22Rv1 (cell line): ENCODE measurements at regions not wholly inside any gene's neighbourhood (a gene's known extent, or its start where the extent isn't known, plus 50 kb on each side); places are given as distances from the start of the nearest gene placed in this dataset.

ENCODE experiments used
- H3K27ac ChIP-seq: fragments of 450-650 bp; 2 replicates; pipeline ENCODE4 v1.5.1; 2017
- CTCF ChIP-seq: fragments of 450-650 bp; IDR thresholded peaks from 2 replicates; pipeline ENCODE4 v1.5.1; 2017; ENCODE audit warnings: mild to moderate bottlenecking
- ZFX ChIP-seq: fragments of 450-650 bp; IDR thresholded peaks from 2 replicates; pipeline ENCODE4 v1.6.1; 2017; ENCODE audit warnings: antibody characterized with exemption, borderline replicate concordance

- TF ChIP-seq ZFX = no peak
- peak; percentile 43 for TF ChIP-seq CTCF
- no peak overlapping the region for H3K27ac ChIP-seq
Observed at GRCh38 chr7:94276795-94277194, 117.9 kb upstream of the COL1A2 start.

DNA sequence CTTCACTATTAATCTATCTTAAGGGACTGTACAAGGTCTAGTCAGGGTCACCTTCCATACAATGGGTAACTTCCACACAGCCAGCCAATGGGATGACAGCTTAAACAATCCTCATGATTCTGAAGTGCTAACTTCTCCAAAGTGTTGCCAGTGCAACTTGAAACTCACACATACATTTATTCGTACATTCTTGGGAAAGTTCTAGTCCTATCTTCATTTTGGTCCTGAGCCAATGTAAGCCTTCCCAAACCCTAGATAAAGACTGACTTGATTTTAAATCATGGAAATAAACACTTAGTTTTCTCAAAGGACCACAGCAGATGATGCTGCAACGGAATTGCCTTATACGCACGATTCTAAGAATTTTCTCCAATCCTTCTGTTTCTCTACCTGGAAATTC, 117.5 kb upstream of the COL1A2 start:
- TF ChIP-seq CTCF = no peak
- TF ChIP-seq ZFX = no peak
- H3K27ac ChIP-seq = no peak overlapping the region

- TF ChIP-seq ZFX = no peak
- no peak for TF ChIP-seq CTCF
- H3K27ac ChIP-seq = no peak overlapping the region
Observed at GRCh38 chr7:94280851-94281250, 113.8 kb upstream of the COL1A2 start.

DNA sequence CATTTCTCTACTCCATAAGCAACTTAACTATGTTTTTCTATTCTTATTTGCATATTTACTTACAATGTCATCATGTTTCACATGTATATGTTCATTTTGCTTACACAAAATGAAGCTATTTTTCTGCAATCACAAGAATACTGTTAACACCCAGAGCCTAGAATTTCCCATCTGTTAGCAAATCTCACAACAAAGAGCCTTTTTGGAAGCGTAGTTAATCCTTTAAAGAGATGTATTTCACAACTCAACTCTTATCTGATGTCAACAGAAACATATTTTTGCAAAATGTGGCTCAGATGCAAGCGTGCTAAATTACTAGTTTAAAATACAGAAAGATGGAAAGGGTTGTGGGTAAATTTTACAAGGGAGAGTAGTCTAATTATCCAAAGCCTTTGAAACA, 110.6 kb upstream of the COL1A2 start:
- TF ChIP-seq CTCF = no peak
- no peak for TF ChIP-seq ZFX
- no peak overlapping the region for H3K27ac ChIP-seq

GRCh38 chr7:94286111-94286510, 108.6 kb upstream of the COL1A2 start:
- TF ChIP-seq ZFX (no peak), CTCF (no peak)
- no peak overlapping the region for H3K27ac ChIP-seq

- TF ChIP-seq CTCF = no peak
- no peak for TF ChIP-seq ZFX
Observed at GRCh38 chr7:94288096-94288495, 106.6 kb upstream of the COL1A2 start.

DNA sequence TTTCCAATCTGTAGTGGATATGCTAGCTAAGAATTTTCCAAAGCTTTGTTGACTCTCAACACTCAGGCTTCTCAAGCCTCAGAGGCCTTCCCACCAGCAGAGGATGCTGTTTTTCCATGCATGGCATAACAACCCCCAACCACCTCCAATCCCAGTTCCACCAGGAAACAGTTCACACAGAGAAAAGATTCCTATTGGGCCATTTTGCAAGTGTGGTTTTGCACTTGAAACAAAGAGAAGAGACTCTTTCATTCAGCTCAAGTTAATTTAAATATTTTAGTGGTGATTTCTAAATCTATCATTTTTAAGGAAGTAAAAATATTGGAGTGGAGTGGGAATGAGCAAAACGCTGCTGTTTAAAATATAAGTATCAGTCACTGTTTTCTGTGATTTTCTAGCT, 105.6 kb upstream of the COL1A2 start:
- TF ChIP-seq ZFX (no peak), CTCF (peak; percentile 97)
- no peak overlapping the region for H3K27ac ChIP-seq

More at GRCh38 chr7:94288096-94288495, 106.6 kb upstream of the COL1A2 start:
- H3K27ac ChIP-seq = no peak overlapping the region
